ENCODE measurements at regions not wholly inside any gene's neighbourhood (a gene's known extent, or its start where the extent isn't known, plus 50 kb on each side); places are given as distances from the start of the nearest gene placed in this dataset.

GRCh38 chr2:168363347-168364092 lies 92.6 kb upstream of the CERS6 start:
- TF ChIP-seq CTCF (IDR thresholded peaks at IDR 0.05) (no peak), POLR2A (IDR thresholded peaks at IDR 0.05) (no peak)
